ENCODE measurements at regions not wholly inside any gene's neighbourhood (a gene's known extent, or its start where the extent isn't known, plus 50 kb on each side); places are given as distances from the start of the nearest gene placed in this dataset.
"Not testable (repeated sequence)": the region's sequence is repeated elsewhere in the genome, so short reads cannot be mapped to it uniquely, and the experiment has no call there.

GRCh38 chr4:134117392-134118183 lies 84.0 kb downstream of the PABPC4L start:
- no peak for ATAC-seq (ENCODE audit: low read depth in 2 of 2)
- no peak for DNase-seq
- H3K4me3 ChIP-seq (ENCODE audit: low read depth, low read length): no peak overlapping the region
- H3K27me3 ChIP-seq (ENCODE audit: control insufficient read depth, insufficient read depth, low read length): no peaks in the 10 kb centered on the region
- no peak overlapping the region for H3K4me3 Mint-ChIP-seq
- no peaks in the 10 kb centered on the region for H3K4me1 ChIP-seq (ENCODE audit: control insufficient read depth, insufficient read depth, low read length, poor library complexity, severe bottlenecking)
- H3K27me3 Mint-ChIP-seq: no peaks in the 10 kb centered on the region
- no peak overlapping the region for H3K27ac ChIP-seq (ENCODE audit: insufficient read depth, low read length, poor library complexity, severe bottlenecking)
- no peaks in the 10 kb centered on the region for H3K36me3 Mint-ChIP-seq
- H3K9me3 ChIP-seq (ENCODE audit: control insufficient read depth in 2 of 2, low read length in 2 of 2): peaks cover 0 to 1% of the 10 kb centered on the region in 2 experiments
- H3K36me3 ChIP-seq (ENCODE audit: control insufficient read depth, insufficient read depth, low read length): no peaks in the 10 kb centered on the region
- no peak overlapping the region for H3K27ac Mint-ChIP-seq
- H3K4me1 Mint-ChIP-seq: no peaks in the 10 kb centered on the region
- peaks cover 0 to 17% (median 6%) of the 10 kb centered on the region in 7 donors for H3K9me3 Mint-ChIP-seq

DNA sequence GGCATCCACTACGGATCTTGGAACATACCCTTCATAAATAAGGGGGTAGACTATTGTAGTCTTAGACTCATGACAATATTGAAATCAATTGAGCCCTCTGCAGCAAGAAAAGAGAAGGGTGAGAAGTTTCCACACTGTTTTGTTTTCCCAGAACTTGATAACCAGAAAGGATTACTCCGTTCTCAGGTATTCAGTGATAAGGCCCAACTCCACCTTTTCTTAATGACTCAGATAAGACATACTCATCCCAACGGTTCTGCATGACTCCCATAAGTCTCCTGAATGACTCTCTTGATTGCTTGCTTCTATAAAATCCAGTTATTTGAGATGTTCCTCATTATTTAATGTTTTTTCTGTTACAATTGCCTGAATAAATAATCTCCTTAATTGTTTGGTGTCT lies 111.7 kb downstream of the PABPC4L start:
- no peaks in the 10 kb centered on the region for H3K27me3 Mint-ChIP-seq
- no peaks in the 10 kb centered on the region for H3K4me1 Mint-ChIP-seq
- H3K27ac ChIP-seq (ENCODE audit: insufficient read depth, low read length, poor library complexity, severe bottlenecking): no peak overlapping the region
- H3K9me3 ChIP-seq (ENCODE audit: control insufficient read depth in 2 of 2, low read length in 2 of 2): no peaks in the 10 kb centered on the region
- H3K36me3 ChIP-seq (ENCODE audit: control insufficient read depth, insufficient read depth, low read length): no peaks in the 10 kb centered on the region
- ATAC-seq (ENCODE audit: low read depth in 2 of 2) (no peak), DNase-seq (no peak)
- H3K4me3 Mint-ChIP-seq: no peak overlapping the region
- no peaks in the 10 kb centered on the region for H3K4me1 ChIP-seq (ENCODE audit: control insufficient read depth, insufficient read depth, low read length, poor library complexity, severe bottlenecking)
- H3K36me3 Mint-ChIP-seq: no peaks in the 10 kb centered on the region
- H3K27ac Mint-ChIP-seq: no peak overlapping the region
- H3K4me3 ChIP-seq (ENCODE audit: low read depth, low read length): no peak overlapping the region
- peaks cover 0 to 19% (median 4%) of the 10 kb centered on the region in 7 donors for H3K9me3 Mint-ChIP-seq
- no peaks in the 10 kb centered on the region for H3K27me3 ChIP-seq (ENCODE audit: control insufficient read depth, insufficient read depth, low read length)

GRCh38 chr4:134085496-134085895 lies 116.1 kb downstream of the PABPC4L start:
- no peak for DNase-seq
- H3K27ac Mint-ChIP-seq: no peak overlapping the region
- no peaks in the 10 kb centered on the region for H3K36me3 ChIP-seq (ENCODE audit: control insufficient read depth, insufficient read depth, low read length)
- no peaks in the 10 kb centered on the region for H3K36me3 Mint-ChIP-seq
- no peaks in the 10 kb centered on the region for H3K9me3 ChIP-seq (ENCODE audit: control insufficient read depth in 2 of 2, low read length in 2 of 2)
- no peaks in the 10 kb centered on the region for H3K27me3 Mint-ChIP-seq
- no peaks in the 10 kb centered on the region for H3K4me1 Mint-ChIP-seq
- no peak overlapping the region for H3K27ac ChIP-seq (ENCODE audit: insufficient read depth, low read length, poor library complexity, severe bottlenecking)
- ATAC-seq (ENCODE audit: low read depth in 2 of 2): no peak
- peaks cover 0 to 26% (median 7%) of the 10 kb centered on the region in 7 donors for H3K9me3 Mint-ChIP-seq
- H3K4me1 ChIP-seq (ENCODE audit: control insufficient read depth, insufficient read depth, low read length, poor library complexity, severe bottlenecking): no peaks in the 10 kb centered on the region
- no peak overlapping the region for H3K4me3 ChIP-seq (ENCODE audit: low read depth, low read length)
- no peak overlapping the region for H3K4me3 Mint-ChIP-seq
- no peaks in the 10 kb centered on the region for H3K27me3 ChIP-seq (ENCODE audit: control insufficient read depth, insufficient read depth, low read length)

DNA sequence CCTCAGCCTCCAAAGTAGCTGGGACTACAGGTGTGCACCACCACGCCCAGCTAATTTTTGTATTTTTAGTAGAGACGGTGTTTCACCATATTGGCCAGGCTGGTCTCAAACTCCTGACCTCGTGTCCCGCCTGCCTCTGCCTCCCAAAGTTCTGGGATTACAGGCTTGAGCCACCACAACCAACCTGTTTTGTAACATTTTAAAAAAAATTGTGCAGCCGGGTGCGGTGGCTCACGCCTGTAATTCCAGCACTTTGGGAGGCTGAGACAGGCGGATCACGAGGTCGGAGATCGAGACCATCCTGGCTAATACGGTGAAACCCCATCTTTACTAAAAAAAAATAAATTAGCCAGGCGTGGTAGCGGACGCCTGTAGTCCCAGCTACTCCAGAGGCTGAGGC lies 122.5 kb downstream of the PABPC4L start:
- DNase-seq; H3K27ac ChIP-seq (ENCODE audit: insufficient read depth, low read length, poor library complexity, severe bottlenecking); H3K27me3 Mint-ChIP-seq; H3K4me3 Mint-ChIP-seq; H3K27ac Mint-ChIP-seq; H3K36me3 Mint-ChIP-seq; H3K4me1 Mint-ChIP-seq; H3K9me3 ChIP-seq (ENCODE audit: control insufficient read depth in 2 of 2, low read length in 2 of 2); H3K4me3 ChIP-seq (ENCODE audit: low read depth, low read length); H3K4me1 ChIP-seq (ENCODE audit: control insufficient read depth, insufficient read depth, low read length, poor library complexity, severe bottlenecking); ATAC-seq (ENCODE audit: low read depth in 2 of 2); H3K36me3 ChIP-seq (ENCODE audit: control insufficient read depth, insufficient read depth, low read length); H3K27me3 ChIP-seq (ENCODE audit: control insufficient read depth, insufficient read depth, low read length): not testable (repeated sequence)
- peaks cover 5 to 26% (median 7%) of the 10 kb centered on the region in 7 donors for H3K9me3 Mint-ChIP-seq

DNA sequence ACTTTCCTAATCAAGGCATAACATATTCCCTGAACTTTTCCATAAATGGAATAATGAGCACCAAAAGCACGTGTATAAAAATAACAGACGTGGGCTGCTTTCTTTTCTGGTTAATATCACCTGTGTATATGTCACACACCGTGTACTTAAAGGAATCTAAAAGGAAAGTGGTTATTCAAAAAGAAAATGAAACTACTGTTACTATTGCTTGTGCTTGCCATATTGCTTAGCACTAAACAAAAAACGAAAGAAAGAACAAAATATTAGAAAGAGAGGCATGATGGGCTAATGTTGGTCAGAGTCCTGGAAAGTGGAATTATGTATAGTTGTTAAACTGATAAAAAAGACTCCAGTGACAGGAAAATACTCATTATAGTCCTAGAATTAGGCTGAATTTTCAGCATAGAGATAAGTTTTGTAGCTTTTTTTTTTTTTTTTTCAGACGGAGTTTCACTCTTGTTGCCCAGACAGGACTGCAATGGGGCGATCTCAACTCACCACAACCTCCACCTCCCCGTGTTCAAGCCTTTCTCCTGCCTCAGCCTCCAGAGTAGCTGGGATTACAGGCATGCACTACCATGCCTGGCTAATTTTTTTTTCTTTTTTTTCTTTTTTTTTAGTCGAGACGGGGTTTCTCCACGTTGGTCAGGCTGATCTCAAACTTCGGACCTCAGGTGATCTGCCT lies 123.2 kb downstream of the PABPC4L start:
- Histone ChIP-seq H3K4me1 (ENCODE audit: control insufficient read depth, insufficient read depth, low read length, poor library complexity, severe bottlenecking) (no peaks in the 10 kb centered on the region), H3K4me3 (ENCODE audit: low read depth, low read length) (no peak overlapping the region), H3K27me3 (ENCODE audit: control insufficient read depth, insufficient read depth, low read length) (no peaks in the 10 kb centered on the region), H3K36me3 (ENCODE audit: control insufficient read depth, insufficient read depth, low read length) (no peaks in the 10 kb centered on the region), H3K27ac (ENCODE audit: insufficient read depth, low read length, poor library complexity, severe bottlenecking) (no peak overlapping the region), H3K9me3 (ENCODE audit: control insufficient read depth in 2 of 2, low read length in 2 of 2) (peaks cover 0 to 5% of the 10 kb centered on the region in 2 experiments)
- H3K36me3 Mint-ChIP-seq: no peaks in the 10 kb centered on the region
- H3K27me3 Mint-ChIP-seq: no peaks in the 10 kb centered on the region
- DNase-seq (no peak), ATAC-seq (ENCODE audit: low read depth in 2 of 2) (no peak)
- H3K4me3 Mint-ChIP-seq: no peak overlapping the region
- no peak overlapping the region for H3K27ac Mint-ChIP-seq
- no peaks in the 10 kb centered on the region for H3K4me1 Mint-ChIP-seq
- H3K9me3 Mint-ChIP-seq: peaks cover 5 to 27% (median 7%) of the 10 kb centered on the region in 7 donors

DNA sequence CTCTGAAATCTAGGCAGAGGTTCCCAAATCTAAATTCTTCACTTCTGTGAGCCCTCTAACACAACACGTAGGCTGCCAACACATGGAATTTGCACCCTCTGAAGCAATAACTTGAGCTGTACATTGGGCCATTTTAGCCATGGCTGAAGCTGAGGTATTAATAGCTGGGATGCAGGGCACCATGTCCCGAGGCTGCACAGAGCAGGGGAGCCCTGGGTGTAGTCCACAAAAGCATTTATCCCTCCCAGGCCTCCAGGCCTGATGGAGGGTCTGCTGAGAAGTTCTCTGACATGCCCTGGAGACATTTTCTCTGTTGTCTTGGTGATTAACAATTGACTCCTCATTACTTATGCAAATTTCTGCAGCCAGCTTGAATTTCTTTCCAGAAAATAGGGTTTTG lies 127.9 kb downstream of the PABPC4L start:
- Histone ChIP-seq H3K36me3 (ENCODE audit: control insufficient read depth, insufficient read depth, low read length) (no peaks in the 10 kb centered on the region), H3K4me1 (ENCODE audit: control insufficient read depth, insufficient read depth, low read length, poor library complexity, severe bottlenecking) (no peaks in the 10 kb centered on the region), H3K9me3 (ENCODE audit: control insufficient read depth in 2 of 2, low read length in 2 of 2) (peaks cover 5% of the 10 kb centered on the region in 2 experiments), H3K27me3 (ENCODE audit: control insufficient read depth, insufficient read depth, low read length) (no peaks in the 10 kb centered on the region), H3K4me3 (ENCODE audit: low read depth, low read length) (no peak overlapping the region), H3K27ac (ENCODE audit: insufficient read depth, low read length, poor library complexity, severe bottlenecking) (no peak overlapping the region)
- Mint-ChIP-seq H3K4me3 (no peak overlapping the region), H3K36me3 (no peaks in the 10 kb centered on the region), H3K27me3 (no peaks in the 10 kb centered on the region), H3K9me3 (peaks cover 6 to 25% (median 11%) of the 10 kb centered on the region in 7 donors), H3K27ac (no peak overlapping the region), H3K4me1 (no peaks in the 10 kb centered on the region)
- no peak for ATAC-seq (ENCODE audit: low read depth in 2 of 2)
- no peak for DNase-seq

- no peaks in the 10 kb centered on the region for H3K27me3 Mint-ChIP-seq
- Histone ChIP-seq H3K36me3 (ENCODE audit: control insufficient read depth, insufficient read depth, low read length) (no peaks in the 10 kb centered on the region), H3K27ac (ENCODE audit: insufficient read depth, low read length, poor library complexity, severe bottlenecking) (no peak overlapping the region), H3K27me3 (ENCODE audit: control insufficient read depth, insufficient read depth, low read length) (no peaks in the 10 kb centered on the region), H3K9me3 (ENCODE audit: control insufficient read depth in 2 of 2, low read length in 2 of 2) (peaks cover 0 to 5% of the 10 kb centered on the region in 2 experiments), H3K4me1 (ENCODE audit: control insufficient read depth, insufficient read depth, low read length, poor library complexity, severe bottlenecking) (no peaks in the 10 kb centered on the region), H3K4me3 (ENCODE audit: low read depth, low read length) (no peak overlapping the region)
- H3K27ac Mint-ChIP-seq: no peak overlapping the region
- no peaks in the 10 kb centered on the region for H3K36me3 Mint-ChIP-seq
- no peak for DNase-seq
- H3K4me1 Mint-ChIP-seq: no peaks in the 10 kb centered on the region
- ATAC-seq (ENCODE audit: low read depth in 2 of 2): no peak
- no peak overlapping the region for H3K4me3 Mint-ChIP-seq
- H3K9me3 Mint-ChIP-seq: peaks cover 5 to 27% (median 11%) of the 10 kb centered on the region in 7 donors
Observed at GRCh38 chr4:134072137-134072536, 129.5 kb downstream of the PABPC4L start.

DNA sequence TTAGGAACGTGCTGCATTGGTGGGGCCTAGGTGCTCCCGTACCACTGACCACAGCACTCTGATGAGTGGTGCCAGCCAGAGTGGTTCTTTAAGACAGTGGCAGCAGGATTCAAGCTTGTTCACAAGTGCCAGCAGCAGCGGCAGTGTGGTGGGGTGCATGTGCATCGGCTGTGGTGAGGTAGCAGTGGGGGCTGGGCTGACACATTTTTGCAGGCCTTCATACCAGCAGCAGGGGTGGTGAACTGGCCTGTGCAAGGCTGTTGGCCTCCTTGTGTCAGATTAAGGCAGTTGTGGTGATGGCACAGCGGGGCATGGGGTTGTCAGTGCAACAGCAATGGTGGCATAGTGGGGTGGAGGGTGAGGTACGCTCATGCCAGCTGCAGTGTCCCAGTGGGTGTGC lies 131.4 kb downstream of the PABPC4L start:
- Histone ChIP-seq H3K36me3 (ENCODE audit: control insufficient read depth, insufficient read depth, low read length) (no peaks in the 10 kb centered on the region), H3K4me3 (ENCODE audit: low read depth, low read length) (no peak overlapping the region), H3K4me1 (ENCODE audit: control insufficient read depth, insufficient read depth, low read length, poor library complexity, severe bottlenecking) (no peaks in the 10 kb centered on the region), H3K27ac (ENCODE audit: insufficient read depth, low read length, poor library complexity, severe bottlenecking) (no peak overlapping the region), H3K9me3 (ENCODE audit: control insufficient read depth in 2 of 2, low read length in 2 of 2) (peaks cover 0 to 5% of the 10 kb centered on the region in 2 experiments), H3K27me3 (ENCODE audit: control insufficient read depth, insufficient read depth, low read length) (no peaks in the 10 kb centered on the region)
- Mint-ChIP-seq H3K27ac (no peak overlapping the region), H3K4me3 (no peak overlapping the region), H3K36me3 (no peaks in the 10 kb centered on the region), H3K4me1 (no peaks in the 10 kb centered on the region), H3K27me3 (no peaks in the 10 kb centered on the region), H3K9me3 (peaks cover 4 to 34% (median 13%) of the 10 kb centered on the region in 7 donors)
- DNase-seq (no peak), ATAC-seq (ENCODE audit: low read depth in 2 of 2) (no peak)

Measured in CD4-positive, CD25-positive, alpha-beta regulatory T cell (primary cell).